NCI-H774 (cell line): ENCODE measurements at regions not wholly inside any gene's neighbourhood (a gene's known extent, or its start where the extent isn't known, plus 50 kb on each side); places are given as distances from the start of the nearest gene placed in this dataset.

Experiments used
- DNase-seq: peaks from one replicate; lab custom pipeline; 2025; lab: John Stamatoyannopoulos, UW

DNA sequence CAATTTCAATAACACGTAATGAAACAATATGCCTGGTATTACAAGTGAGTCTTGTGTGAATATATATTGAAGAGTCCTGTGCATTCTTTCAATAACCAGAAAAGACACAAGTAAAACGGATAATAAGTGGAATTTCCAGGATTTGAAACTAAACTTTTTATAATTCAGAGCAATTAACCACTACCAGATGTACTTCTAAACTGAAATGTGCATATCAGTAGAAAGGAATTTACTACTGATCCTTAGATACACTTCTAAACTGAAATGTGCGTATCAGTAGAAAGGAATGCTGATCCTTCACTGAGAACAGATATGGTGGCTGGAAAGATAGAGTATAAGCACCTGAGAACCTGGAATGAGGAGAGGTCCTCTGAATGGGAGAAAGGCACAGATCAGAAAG, 470.9 kb upstream of the SPHKAP start:
- no peak for DNase-seq

DNA sequence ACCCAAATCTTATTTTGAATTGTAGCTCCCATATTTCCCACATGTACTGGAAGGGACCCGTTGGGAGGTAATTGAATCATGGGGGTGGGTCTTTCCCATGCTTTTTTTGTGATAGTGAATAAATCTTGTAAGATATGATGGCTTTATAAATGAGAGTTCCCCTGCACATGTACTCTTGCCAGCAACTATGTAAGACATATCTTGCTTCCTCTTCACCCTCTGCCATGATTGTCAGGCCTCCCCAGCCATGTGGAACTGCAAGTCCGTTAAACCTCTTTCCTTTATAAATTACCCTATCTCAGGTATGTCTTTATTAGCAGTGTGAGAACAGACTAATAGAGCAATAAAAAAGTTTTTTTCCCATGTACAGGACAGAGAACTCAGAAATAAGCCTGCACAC, 468.4 kb upstream of the SPHKAP start:
- DNase-seq: no peak

DNA sequence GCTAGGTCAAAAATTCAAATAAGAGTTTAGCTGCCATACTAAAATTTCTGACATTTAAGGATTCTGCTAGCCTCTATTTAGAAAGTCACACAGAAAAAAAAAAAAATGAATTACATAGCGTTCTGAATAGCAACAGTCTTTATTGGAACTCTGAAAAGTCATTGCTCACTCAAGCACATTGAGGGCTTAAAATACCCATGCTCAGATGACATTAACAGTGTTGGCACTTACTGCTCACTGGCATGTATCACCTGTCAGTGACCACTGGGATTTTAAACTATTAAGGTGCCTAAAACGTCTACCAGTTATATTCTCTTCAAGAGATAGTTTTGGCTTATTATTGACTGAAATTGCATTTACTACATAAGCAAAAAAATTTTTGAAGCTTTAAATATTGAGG, 468.0 kb upstream of the SPHKAP start:
- DNase-seq: no peak

DNA sequence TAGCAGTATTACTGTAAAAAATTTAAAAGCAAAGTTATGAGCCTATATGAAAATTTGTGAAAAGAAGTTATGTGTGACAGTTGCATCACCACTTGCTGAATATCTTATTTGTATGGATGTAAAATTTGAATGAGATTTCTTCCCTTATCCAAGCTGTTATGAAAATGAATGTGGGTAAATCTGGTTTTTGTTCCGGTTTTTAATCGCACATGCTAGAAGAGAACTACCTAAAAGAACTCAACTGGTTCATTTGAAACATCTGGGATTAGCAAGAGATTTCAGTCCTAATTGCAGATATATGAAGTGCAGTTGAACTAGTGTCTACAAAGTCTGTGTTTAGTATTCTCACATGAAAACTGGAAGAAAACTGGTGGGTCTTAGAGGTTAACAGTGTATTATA, 467.1 kb upstream of the SPHKAP start:
- no peak for DNase-seq

DNA sequence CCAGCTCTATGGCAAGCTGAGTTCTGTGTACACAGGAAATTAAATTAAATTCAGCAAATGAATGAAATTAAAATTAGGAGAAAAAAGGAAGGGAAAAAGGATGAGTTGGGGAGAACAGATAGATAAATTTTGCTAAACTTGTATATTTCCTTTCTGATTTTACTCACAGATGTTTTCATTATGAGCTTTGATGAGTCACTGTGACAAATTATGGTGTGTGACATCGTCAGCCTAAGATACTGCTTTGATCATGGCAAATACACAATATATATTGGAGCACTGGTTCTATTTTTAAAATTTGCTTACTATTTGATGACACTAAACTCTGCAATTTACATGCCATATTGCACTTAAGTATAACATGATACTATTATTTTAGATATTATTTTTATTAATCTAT, 464.6 kb upstream of the SPHKAP start:
- DNase-seq: no peak

DNA sequence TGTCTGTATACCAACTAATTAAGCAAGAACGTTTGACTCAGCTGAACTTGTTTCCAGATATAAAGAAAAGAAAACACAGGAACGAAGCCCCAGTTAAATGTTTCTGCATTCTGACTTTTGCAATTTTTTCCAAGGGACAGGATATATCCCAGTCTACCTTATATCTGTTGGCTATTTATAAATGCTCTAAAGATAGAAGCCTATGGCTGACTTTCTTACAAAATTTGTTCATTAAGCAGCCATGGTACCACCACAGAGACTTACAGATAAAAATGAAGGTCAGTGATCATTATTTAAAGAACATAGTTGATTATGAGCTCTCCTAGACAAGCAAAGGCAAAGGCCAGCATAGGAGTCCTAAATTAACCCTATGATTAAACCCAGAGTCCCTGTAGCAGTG, 462.7 kb upstream of the SPHKAP start:
- no peak for DNase-seq

DNA sequence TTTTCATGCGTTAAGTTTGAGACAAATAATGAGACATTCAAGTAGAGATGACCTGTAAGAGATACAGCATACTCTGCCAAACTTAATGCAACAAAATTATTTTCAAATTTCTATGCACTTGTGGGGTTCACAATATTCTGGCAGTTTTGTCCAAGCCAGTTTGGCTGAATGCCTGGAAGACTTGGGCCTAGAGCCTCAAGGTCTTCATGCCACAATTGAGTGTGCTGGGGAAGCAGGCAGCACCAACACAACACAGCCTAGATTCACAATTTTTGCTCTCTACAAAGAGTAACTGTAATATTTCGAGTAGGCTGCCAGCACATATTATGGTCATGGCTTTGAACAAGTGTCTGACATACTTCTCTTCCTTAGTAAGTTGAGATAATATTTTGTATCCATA, 461.4 kb upstream of the SPHKAP start:
- DNase-seq: no peak

DNA sequence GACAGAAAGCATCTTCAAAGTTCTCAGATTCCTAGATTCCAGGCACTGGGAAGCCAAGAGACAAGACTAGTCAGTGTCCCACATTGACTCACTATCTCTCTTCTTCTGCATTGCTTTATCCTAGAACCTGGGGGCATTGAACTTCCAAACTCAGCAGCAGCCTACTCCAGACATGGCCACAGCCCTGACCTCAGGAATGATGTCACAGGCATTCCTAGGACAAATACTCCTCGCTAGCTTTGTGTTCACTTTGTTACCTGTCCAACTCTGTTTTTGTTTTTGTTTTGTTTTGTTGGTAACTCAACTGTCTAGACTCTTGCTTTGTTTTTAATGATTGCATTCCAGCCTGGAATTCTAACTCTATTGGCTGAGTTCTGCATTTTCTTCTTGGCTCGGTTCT, 449.3 kb upstream of the SPHKAP start:
- no peak for DNase-seq

DNA sequence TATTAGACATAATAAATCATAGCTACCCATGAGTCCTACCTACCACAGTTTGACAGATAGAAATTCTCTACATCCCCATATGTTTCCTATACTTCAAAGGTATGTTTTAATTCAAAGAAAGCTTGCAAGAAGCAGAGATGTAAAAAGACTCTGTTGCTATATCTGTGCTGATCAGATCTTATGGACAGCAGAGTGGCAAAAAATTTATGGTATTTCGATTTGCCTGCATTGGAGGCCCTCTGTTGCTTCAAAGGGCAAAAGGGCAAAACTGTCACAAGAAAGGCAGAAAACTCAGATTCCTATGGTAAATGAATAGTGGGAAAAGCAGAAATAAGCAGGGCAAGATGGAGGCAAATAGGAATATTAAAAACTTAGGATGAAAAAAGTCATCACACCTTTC, 447.8 kb upstream of the SPHKAP start:
- DNase-seq: no peak

DNA sequence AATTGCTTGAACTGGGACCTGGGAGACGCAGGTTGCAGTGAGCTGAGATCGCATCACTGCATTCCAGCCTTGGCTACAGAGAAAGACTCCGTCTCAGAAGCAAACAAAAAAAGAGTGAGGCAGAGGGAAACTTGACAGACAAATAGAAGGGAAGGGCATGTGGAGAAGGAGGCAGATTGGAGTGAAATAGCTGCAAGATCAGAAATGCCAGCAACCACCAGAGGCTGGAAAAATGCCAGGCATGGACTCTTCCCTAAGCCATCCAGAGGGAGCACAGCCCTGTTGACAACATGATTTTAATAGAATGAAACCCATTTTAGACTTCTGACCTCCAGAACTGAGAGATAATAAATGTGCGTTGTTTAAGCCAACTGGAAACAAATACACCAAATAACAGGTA, 447.2 kb upstream of the SPHKAP start:
- no peak for DNase-seq

DNA sequence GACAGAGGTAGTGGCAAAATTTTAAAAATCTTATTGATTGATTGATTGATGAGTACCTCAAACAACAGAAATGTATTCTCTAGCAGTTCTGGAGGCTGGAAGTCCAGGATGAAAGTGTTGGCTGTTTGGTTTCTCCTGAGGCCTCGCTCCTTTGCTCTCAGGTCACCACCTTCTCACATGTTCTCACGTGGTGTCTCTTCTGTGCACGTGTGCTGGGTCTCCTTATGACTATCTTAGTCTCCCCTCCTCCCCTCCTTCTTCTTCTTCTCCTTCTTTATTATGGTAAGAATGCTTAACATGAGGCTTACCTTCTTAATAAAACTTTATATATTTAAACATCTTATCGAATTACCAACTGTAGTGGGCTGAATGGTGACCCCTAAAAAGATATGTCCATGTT, 446.0 kb upstream of the SPHKAP start:
- DNase-seq: no peak

DNA sequence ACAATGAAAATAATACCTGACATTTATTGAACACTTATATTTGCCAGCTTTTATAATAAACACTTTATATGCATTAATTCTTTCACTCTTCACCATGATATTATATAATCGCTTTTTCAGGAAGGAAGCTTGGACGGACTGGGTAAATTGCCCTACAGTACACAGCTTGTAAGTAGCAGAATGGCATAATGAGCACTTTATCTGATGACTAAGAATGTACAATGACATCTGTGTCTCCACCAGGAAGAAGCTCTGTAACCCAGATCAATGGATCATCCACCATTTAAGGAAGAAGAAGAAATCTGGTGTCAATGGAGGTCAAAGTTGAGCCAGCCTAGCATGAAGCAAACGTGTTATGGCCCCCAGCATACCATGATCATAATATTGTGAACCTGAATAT, 444.0 kb upstream of the SPHKAP start:
- DNase-seq: no peak

DNA sequence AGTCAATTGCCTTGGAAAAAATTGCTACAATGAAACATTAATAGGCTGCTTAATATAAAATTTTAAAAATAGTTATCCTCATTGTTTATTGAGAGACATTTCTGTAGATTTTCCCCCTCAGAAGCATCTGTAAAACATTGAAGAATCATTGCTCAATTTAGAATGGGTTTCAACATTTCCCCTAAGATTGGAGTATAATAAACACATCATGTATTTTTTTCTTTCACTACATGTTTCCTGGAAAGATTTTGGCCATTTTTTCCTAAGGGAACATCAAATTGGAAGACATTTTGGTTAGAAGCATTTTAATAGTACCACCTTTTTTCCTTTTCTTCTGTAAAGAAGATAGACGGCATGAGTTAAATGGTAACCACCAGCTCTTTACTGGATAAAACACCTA, 443.2 kb upstream of the SPHKAP start:
- no peak for DNase-seq

DNA sequence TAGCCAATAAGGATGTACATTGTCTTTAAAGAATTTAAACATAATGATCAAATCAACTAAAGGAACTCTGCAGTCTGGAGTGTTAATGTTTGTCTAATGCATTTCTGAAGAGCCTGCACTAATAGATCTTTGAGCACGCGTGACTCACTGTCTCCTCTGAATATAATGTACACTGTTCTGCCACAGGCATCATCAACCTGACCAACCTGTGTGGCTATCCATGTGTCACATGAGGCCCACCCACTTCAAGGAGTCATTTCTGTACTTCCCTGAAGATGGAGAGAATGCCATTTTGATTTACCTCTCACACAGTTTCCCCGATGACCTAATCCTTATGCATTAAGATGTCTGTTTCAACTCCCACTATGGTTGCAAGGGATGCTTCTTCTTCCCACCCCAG, 434.0 kb upstream of the SPHKAP start:
- DNase-seq: no peak

DNA sequence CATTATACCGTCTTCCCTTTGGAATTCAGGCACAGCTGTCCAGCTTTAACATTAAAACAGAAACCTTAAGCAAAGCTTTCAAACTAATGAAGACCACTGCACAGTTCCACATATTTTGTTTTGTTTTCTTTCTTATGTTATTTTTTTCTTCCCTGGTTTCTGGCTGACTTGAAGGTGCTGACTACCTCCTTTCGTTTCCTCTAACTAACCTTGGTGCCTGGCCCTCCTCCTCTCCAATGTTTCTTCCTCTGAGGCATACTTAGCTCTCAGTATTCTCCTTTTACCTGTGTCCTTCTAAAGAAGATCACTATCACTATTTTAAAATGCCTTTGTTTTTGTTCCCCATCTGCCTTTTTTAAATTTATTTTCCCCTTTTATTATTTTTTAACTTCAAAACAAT, 433.3 kb upstream of the SPHKAP start:
- DNase-seq: no peak

DNA sequence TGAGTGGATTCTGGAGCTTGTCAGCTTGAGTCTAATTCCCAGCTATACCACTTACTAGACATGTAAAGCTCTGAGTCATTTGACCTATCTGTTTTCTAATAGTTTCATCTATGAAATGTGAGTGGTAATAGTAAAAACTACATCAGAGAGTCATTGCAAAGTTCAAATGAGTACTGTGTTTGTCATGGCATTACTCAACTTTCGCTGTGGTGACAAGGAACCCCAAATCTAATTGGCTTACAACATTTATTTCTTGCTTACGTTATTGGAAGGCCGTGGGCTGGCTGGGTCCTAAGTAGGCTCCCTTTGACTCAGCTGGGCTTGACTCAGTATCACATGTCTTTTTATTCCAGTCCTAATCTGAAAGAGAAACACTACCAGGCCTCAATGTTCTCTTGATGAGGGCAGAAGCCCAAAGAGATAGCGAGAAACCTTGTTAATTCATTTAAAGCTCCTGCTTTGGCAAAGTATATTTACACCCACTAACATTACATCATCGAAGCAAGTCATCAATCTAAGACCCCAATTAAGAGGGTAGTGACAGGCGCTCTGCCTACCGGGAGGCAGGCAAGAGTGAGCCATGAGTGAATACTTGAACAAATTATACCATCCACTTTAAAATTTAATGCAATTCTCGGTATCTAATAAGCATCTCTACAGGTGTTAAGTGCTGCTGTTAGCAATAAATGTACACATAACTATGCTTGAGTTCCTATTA, 431.8 kb upstream of the SPHKAP start:
- DNase-seq: peak; percentile 49

DNA sequence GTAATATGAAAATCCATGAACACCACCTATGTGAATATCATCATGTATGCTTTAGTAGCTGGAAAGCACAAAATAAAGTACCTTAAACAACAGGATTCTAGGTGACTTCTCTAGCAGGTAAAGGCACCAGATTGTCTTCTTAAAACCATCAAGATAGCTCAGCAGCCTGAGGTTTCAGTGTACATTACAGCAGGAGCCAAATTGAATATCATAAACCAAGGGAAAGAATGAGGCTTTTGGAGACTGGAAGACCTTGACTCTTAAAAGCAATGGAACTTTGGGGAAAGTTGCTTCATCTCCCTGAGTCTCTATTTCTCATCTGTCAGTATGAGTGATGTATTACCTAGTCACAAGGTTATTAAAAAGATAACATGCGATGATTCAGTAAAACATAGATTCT, 429.7 kb upstream of the SPHKAP start:
- no peak for DNase-seq

DNA sequence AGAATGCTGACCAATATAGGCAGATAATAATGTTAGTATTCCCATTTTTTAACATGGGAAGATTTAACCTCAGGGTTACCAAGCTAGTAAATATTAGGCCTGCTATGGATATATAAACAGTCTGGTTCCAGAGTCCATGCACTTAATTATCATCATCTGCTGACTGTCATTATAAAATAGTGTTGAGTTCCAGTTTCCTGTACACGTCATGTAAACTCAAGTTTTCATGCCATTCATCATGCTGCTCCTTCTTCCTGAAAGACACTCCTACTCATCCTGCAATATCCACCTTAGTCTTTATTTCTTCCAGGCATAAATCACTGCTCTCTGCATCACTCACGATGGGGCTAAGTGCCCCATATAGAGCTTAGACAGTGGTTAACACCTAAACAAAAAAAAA, 420.8 kb upstream of the SPHKAP start:
- DNase-seq: no peak

DNA sequence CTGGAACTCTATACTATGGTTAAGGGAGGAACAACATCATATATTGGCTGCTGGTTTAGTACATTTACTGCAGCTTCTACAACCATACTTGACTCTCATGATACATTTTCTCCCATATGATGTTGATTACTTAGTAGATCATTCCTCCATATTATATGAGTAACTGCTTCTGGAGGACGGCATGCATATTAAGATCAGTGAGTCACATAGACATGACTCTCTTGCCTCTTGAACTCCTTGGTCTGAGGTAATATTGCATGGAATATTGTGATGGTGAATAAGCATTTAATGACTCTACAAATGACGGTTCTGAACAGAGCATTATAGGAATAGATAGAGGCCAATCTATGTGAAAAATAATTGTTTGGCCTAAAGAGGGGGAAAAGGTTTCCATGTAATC, 418.8 kb upstream of the SPHKAP start:
- no peak for DNase-seq

DNA sequence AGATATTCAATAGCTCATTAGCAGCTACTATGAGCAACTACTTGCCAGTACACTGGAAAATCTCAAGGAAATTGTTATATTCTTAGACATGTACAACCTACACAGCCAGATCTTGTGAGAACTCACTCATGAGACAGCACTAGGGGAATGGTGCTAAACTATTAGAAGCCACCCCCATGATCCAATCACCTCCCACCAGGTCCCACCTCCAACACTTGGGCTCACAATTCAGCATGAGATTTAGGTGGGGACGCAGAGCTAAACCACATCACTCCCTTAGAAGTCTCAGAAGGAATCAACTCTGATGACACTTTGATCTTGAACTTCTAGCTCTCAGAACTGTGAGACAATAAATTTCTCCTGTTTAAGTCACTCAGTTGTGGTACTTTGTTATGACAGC, 418.3 kb upstream of the SPHKAP start:
- no peak for DNase-seq

DNA sequence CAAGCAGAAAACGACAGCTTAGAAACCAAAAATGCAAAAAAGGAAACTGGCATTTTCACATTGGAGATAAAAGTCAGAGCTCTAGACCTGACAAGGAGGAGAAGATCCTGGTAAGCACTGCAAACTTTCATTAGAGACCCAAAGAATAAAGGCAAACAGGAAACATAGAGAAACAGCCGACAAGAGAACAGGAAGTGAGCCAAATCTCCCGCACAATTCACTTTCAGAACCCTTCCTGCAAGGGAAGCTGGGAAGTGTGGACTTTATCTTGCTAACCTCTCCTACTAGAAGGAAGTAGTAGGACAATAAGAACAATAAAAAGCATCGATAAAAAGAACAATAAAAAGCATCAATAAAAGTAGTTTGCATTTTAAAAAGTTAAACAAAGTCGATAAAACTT, 417.8 kb upstream of the SPHKAP start:
- no peak for DNase-seq

DNA sequence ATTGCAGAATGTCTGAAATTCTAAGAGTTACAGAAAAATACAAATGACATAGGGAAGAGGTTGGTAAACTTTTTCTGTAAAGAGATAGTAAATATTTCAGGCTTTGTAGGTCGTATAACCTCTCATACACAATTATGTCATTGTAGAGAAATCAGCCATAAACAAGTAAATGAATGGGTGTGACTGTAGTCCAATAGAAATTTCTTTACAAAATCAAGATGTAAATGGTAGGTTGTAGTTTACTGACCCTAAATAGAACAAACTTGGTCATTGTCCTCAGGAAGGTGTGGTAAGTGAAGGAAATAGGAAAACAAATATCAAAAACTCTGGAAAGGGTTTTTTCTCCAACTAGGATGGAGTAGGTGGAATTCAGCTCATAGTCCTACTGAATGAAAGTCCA, 415.5 kb upstream of the SPHKAP start:
- no peak for DNase-seq

DNA sequence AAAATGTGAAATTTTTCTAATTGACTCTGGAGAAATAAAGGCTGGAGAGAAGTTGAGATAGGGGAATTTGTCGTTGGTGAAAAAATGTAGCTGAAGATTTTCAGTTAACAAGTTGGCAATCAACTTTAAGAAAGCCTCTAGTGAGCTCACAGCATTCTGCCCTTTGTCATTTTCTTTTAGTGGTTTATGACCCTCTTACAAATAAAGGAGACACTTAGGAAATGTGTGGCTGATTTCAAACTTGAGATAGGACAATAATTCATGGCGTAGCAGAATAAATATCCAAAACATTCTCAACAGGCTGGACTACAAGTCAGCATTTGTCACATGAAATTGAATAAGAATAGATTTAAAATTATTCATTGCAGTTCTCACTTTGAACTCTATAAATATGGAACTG, 412.5 kb upstream of the SPHKAP start:
- no peak for DNase-seq

DNA sequence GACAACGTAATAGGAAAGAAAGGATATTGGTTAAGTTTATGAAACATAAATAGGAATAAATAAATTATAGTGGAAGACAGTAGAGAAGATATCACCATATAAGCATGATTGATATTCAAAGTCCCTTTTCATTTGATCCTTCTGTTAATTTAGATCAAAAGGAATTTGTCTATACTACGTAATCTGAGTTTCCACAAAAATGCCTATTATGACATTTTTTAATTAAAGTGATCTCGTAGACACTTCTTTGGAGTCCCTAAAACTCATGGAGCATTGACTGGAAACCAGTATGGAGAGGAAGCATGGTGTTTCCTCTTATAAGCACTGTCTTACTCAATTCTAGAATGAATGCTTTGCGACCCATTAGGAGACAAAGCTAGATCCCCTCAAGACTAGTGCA, 411.4 kb upstream of the SPHKAP start:
- DNase-seq: no peak

DNA sequence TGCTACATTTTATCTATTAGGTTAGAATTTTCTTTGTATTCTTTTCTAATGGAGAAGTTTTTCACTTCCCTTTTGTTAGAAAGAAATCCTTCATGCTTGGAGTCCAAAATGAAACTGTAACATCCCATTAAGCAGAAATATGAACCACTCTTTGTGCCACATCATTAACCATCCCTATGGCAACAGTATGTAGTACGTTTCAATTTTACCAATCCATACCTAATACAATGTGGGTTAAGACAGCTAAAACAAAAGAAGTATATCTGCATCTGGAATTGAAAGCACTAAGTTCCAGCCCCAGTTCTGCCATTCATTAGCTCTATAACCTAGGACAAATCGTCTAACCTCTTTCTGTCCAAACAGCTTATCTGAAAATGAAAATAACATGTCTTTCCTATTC, 409.2 kb upstream of the SPHKAP start:
- no peak for DNase-seq
